Cardiac fibroblast (primary cell): ENCODE measurements at regions not wholly inside any gene's neighbourhood (a gene's known extent, or its start where the extent isn't known, plus 50 kb on each side); places are given as distances from the start of the nearest gene placed in this dataset.

Source experiments
- DNase-seq, 2 donors: peaks; one replicate each; pipeline versions ENCODE4 v3.0.0 to v3.0.0-alpha.2; 2010; ENCODE audit warnings: low read depth in 2 of 2
- H3K4me3 ChIP-seq, 2 donors: replicated peaks in 1 of 2; 1 replicate in 1 of 2; 2 replicates in 1 of 2; pipeline ENCODE4 v1.5.1; 2011; ENCODE audit warnings: low read depth in 2 of 2, low read length in 2 of 2, mild to moderate bottlenecking in 2 of 2, moderate library complexity in 1 of 2
- TF ChIP-seq, protein P1 (sequence below): IDR thresholded peaks from one replicate; pipeline ENCODE4 v1.5.1; 2011; ENCODE audit warnings: low read depth, mild to moderate bottlenecking, low read length, inconsistent platforms

DNA sequence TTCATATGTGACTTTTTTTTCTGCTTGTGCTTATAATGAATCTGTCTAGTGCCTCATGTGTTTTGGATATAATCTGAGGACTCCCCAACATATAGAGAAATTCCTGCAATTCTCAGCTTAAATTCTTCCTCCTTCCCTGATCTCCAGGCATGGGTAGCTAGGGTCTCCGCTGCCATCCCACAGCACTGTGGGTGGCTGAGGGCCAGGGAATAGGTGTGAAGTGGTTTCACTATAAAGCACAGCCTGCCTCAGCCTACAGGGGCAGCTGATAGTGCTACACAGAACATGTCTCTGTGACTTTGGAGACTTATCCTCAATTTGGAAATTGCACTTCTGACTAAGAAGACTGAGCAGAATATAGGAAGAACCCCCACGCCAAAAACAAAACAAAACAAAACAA is 137.3 kb upstream of the NABP1 start:
- no peak overlapping the region for H3K4me3 ChIP-seq
- TF ChIP-seq, protein P1, sequence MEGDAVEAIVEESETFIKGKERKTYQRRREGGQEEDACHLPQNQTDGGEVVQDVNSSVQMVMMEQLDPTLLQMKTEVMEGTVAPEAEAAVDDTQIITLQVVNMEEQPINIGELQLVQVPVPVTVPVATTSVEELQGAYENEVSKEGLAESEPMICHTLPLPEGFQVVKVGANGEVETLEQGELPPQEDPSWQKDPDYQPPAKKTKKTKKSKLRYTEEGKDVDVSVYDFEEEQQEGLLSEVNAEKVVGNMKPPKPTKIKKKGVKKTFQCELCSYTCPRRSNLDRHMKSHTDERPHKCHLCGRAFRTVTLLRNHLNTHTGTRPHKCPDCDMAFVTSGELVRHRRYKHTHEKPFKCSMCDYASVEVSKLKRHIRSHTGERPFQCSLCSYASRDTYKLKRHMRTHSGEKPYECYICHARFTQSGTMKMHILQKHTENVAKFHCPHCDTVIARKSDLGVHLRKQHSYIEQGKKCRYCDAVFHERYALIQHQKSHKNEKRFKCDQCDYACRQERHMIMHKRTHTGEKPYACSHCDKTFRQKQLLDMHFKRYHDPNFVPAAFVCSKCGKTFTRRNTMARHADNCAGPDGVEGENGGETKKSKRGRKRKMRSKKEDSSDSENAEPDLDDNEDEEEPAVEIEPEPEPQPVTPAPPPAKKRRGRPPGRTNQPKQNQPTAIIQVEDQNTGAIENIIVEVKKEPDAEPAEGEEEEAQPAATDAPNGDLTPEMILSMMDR: no peak
- no peak for DNase-seq

DNA sequence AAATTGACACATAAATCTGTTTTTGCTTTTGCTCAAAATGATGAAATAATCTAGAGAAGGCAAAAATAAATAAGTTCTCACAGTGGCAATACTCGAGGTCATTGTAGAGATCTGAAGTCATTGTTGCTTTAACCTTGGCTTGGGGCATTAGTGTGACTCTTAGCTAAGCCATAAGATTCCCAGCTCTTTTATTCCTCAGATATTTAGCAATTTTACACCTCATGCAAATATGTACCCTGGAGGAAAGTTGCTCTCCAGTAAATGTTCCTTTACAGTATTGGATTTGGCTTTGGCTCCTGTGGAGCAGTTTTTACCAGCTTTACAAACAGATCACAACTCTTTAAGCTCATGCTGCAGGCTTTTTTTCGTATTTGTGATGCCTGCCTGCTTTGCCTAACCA is 134.2 kb upstream of the NABP1 start:
- no peak for DNase-seq

DNA sequence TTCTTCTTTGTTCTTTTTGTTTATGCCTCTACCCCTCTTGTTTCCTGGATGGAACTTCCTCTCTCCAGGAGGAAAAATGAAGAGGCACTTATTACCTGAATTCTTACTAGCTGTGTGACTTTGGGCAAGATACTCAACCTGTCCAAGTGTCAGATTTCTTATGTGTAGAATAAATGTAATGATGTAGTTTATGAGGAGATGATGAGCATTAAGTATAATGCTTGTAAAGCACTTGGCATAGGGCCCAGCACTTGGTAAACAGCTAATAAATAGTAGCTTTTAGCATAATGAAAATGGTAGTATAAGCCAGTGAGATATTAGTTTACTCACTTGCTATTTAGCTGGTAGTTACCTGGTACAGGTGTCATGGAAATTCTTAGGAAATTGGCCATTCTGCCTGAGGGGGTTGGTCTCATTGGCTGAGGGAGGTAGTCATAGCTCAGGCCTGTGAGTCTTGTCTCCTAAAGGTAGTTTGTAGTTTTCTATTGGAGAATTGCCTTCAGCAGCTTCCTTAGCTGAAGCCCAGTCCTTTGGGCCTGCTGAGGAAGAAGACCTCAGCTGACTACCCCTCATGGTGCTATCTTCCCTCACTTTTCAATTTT is 133.4 kb upstream of the NABP1 start:
- DNase-seq: no peak
- TF ChIP-seq, protein P1: no peak
- no peak overlapping the region for H3K4me3 ChIP-seq

More for the DNA sequence above, 134.2 kb upstream of the NABP1 start:
- no peak overlapping the region for H3K4me3 ChIP-seq
- TF ChIP-seq, protein P1: no peak

DNA sequence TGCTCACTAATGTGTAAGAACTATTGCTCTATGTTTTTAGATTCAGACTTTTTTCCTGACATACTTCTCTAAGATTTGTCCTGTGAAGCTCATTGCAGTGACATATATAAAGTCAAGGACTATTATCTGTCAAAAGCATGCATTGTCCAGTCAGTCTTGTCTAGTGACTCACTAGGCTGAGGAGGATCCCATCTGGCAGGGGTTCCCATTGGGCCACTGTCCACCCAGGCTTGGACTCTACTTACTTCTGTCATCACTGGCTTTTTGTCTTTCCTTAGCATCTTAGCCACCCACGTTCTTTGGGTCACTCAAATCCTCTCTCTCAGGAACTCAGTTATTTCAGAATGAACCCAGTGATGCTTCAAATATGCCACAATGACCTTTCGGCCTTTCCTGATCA is 132.6 kb upstream of the NABP1 start:
- TF ChIP-seq, protein P1: no peak
- no peak for DNase-seq
- no peak overlapping the region for H3K4me3 ChIP-seq

DNA sequence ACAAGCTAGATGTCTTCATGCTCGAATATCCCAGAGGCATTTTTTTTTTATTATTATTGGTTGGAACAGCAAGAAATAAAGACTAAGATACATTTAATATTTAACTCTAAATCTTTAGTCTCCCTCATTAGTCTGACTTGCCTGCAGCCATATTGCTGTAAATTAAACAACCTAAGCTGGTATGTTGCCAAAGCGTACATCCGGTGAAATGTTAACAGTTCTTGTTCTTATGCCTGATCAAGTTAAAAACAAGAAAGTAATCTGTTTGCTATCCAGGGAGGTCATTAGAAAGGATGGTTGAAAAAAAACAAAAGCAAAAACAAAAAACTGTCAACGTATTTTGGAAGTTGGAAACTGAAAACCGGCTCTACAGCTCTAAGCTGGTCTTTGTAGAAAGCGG is 125.9 kb upstream of the NABP1 start:
- peak in 1 of 2 donors; percentile 8 for DNase-seq
- no peak overlapping the region for H3K4me3 ChIP-seq
- TF ChIP-seq, protein P1: no peak

DNA sequence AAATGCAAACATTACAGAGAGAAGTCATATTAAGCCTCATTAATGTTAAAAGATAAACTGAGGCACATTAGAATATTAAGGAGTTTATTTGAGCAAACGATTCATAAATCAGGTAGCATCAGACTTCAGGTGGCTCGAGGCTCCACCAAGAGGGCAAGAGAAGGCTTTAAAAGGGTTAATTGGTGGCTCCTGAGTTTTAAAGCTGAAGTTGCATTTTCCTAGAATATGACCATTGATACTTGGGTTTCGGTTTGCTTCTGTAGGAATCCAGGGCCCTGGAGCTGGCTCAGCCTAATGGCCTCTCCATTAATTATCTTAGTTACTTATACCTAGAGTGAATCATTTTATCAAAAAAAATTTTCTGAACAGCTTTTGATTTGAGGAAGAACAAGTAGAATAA is 123.7 kb upstream of the NABP1 start:
- no peak overlapping the region for H3K4me3 ChIP-seq
- TF ChIP-seq, protein P1: no peak
- no peak for DNase-seq

DNA sequence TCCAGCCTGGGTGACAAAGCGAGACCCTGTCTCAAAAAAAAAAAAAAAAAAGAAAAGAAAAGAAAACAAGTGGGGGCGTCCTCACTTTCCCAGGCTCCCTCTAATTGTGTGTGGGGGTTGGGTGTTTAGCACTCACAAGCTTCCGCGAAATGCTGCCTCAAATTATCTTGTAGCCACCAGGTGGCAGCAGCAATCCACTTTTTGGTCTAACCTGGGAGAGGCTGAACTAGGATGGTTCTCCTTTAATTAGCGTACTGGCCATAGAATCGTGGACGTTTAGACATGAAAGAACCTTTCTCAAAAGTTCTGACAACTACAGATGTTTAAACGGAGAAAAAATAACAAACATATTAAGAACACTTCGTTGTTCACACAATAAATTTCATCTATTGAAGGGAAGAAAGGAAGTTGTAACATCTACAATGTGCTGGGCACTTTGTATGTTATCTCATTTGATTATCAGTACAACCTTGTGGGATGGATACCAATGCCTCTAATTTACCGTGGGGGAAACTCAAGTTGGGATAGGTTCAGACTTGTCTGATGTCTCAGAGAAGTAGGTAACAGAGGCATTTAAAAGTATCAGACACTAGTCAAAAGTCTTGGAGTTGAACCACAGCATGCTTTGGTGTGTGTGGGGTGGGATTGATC is 122.7 kb upstream of the NABP1 start:
- TF ChIP-seq, protein P1: peak; percentile 59
- H3K4me3 ChIP-seq: no peak overlapping the region
- DNase-seq: peak; percentile 87
